ENCODE measurements at regions not wholly inside any gene's neighbourhood (a gene's known extent, or its start where the extent isn't known, plus 50 kb on each side); places are given as distances from the start of the nearest gene placed in this dataset.

DNA sequence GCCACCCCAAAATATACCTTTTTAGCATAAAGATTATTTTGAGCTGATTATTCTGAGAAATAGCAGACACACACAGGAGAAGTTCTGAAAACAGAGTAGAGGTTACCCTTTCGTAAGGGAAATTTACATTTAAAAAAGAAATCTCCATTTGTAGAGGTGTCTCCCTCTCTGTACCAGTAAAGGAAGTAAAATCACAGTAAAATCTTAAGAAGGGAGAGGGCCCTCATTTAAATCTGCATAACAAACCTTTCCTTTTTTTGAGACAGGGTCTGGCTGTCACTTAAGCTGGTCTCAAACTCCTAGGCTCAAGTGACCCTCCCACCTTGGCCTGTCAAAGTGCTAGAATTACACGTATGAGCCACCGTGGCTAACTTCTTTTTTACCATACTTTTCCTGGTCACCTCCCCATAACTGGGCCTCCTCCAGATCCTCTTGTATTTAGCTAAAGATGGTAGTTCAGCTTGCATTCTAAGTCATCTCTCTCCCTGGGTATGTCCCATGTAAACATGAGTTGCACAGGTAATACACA lies 92.2 kb upstream of the INTU start:
- TF ChIP-seq, protein P1, sequence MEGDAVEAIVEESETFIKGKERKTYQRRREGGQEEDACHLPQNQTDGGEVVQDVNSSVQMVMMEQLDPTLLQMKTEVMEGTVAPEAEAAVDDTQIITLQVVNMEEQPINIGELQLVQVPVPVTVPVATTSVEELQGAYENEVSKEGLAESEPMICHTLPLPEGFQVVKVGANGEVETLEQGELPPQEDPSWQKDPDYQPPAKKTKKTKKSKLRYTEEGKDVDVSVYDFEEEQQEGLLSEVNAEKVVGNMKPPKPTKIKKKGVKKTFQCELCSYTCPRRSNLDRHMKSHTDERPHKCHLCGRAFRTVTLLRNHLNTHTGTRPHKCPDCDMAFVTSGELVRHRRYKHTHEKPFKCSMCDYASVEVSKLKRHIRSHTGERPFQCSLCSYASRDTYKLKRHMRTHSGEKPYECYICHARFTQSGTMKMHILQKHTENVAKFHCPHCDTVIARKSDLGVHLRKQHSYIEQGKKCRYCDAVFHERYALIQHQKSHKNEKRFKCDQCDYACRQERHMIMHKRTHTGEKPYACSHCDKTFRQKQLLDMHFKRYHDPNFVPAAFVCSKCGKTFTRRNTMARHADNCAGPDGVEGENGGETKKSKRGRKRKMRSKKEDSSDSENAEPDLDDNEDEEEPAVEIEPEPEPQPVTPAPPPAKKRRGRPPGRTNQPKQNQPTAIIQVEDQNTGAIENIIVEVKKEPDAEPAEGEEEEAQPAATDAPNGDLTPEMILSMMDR (IDR thresholded peaks at IDR 0.05), result no peak
- no peak for TF ChIP-seq EZH2 (IDR thresholded peaks at IDR 0.05; ENCODE audit: borderline replicate concordance, insufficient read depth, low read depth, low read length, poor library complexity, severe bottlenecking)

Measured in B cell (primary cell).